AML-193 (cell line): ENCODE measurements at regions not wholly inside any gene's neighbourhood (a gene's known extent, or its start where the extent isn't known, plus 50 kb on each side); places are given as distances from the start of the nearest gene placed in this dataset.

Experiments
- DNase-seq, 2 experiments: peaks; one replicate each; lab custom pipeline; 2025; lab: John Stamatoyannopoulos, UW

DNA sequence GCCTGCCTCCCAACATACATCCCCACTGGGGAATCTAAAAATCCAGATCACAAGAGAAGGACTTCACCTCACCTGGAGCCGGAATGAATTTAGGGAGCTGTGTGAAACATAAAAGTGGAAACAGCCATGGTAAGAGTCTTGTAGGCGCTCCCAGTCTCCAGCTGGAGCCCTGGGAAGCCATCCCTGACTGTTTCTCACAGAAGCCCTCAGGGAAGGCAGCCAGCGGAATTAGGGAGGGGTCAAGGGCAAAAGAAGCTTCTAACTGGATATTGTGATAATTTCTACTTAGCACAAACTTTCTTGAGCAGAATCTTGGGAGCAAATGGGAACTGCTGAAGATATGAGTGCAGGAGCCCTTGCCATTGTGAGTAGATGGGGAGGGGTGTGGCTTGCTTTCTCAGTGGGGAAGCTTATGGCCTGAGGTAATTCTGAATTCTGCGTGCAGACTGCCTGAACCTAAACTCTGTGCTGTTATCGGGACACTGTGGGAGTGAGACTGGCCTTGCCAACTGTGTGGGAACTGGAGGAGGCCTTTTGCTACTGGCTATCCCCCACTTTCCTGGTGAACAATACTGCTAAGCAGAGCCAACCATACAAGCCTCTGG is 174.4 kb upstream of the SMC2 start:
- no peak for DNase-seq

- no peak for DNase-seq
Observed at GRCh38 chr9:103928442-103928841, 165.7 kb upstream of the SMC2 start.

- no peak for DNase-seq
Observed at GRCh38 chr9:103941104-103941503, 153.0 kb upstream of the SMC2 start.

DNA sequence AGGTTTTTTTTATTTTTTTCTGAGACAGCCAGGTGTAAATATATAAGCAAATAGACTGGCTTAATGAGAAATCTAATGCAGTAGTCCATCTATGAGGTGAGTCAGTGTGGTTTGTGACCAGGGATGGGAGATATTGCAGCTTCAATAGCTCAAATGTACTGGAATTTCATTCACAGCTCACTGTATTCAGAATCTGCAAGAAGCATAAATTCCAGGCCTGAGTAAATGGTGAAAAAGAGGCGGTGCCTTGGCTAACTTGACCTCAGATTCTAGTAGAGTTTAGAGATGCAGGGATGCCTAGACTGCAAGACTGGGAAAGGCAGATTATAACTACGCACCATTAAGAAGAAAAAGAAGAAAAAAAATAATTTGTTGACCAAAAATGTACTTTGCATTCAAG is 151.9 kb upstream of the SMC2 start:
- no peak for DNase-seq

DNA sequence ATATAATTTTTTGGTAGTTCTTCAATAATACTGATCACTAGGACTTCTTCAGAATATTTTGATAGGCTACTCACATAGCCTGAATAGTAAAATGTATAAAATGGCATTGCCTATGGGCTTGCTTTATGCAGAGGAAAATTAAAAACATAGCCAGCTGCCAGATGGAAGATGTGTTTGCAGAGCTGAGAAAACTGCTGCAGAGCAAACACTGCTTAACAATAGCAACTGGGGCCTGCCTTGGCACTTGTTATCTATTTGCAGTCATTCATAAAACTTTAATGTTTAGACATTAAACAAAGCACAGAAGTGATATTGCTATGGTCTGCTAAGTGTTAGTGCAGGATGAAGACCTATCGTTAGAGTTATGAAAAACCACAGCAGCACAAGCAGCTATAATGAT is 151.5 kb upstream of the SMC2 start:
- DNase-seq, result no peak

DNA sequence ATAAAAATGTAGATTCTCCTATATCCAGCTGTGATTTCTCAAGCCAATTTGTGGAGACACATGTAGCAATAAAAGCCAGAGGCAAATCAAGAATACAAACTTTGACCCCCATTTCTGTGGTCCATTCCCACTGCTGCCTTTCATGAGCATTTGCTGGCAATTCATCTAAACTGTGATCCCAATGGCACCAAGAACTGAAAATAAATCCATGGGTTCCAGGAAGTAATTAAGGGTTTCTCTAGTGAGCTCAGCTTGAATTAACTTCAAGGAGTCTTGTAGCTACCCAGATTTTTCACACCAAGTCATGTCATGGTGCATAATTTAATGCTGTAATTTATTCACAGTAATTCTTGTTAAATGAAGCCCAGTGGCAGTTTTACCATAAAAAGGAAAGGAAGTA is 145.0 kb upstream of the SMC2 start:
- DNase-seq, result no peak

GRCh38 chr9:103977163-103977562 is 116.9 kb upstream of the SMC2 start:
- DNase-seq, result no peak

- no peak for DNase-seq
Observed at GRCh38 chr9:103978396-103978795, 115.7 kb upstream of the SMC2 start.

DNA sequence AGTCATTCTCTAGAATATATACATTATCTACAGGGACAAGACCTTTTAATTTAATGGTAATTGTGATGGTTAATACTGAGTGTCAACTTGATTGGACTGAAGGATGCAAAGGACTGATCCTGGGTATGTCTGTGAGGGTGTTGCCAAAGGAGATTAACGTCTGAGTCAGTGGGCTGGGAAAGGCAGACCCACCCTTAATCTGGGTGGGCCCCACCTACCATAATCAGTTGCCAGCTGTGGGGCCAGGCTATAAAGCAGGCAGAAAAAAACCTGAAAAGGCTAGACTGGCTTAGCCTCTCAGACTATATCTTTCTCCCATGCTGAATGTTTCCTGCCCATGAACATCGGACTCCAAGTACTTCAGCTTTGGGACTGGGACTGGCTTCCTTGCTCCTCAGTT is 112.2 kb upstream of the SMC2 start:
- no peak for DNase-seq

DNA sequence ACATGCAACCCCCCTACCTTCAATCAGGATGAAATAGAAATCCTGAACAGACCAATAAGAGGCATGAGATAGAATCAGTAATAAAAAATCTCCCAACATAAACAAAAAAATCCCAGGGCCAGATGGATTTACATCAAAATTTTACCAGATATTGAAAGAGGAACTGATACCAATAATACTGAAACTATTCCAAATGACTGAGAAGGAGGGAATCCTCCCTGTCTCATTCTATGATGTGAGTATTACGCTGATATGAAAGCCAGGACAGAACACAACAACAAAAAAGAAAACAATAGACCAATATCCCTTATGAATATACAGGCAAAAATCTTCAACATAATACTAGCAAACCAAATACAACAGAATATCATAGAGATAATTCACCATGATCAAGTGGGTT is 109.0 kb upstream of the SMC2 start:
- no peak for DNase-seq

GRCh38 chr9:103988821-103989220 is 105.3 kb upstream of the SMC2 start:
- DNase-seq, result no peak

DNA sequence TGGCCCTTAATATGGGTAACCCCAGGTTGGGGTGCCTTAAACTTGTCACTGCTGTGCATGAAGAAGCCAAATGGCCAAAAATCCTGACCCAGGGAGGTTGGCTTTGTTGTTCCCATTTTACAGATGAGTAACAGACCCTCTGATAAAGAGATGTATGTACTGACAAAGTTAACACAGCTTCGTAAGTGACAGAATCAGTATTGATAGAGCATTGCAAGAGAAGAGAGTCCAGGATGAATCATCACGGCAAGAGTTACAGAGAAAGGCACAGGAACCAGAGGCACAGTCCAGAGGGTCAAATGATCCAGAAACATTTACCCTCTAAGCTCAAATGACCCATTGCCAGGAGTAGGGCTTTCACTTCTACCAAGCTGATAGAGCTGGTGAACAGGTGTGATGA is 103.8 kb upstream of the SMC2 start:
- no peak for DNase-seq

- no peak for DNase-seq
Observed at GRCh38 chr9:103991001-103991400, 103.1 kb upstream of the SMC2 start.

GRCh38 chr9:103991698-103992097 is 102.4 kb upstream of the SMC2 start:
- no peak for DNase-seq

DNA sequence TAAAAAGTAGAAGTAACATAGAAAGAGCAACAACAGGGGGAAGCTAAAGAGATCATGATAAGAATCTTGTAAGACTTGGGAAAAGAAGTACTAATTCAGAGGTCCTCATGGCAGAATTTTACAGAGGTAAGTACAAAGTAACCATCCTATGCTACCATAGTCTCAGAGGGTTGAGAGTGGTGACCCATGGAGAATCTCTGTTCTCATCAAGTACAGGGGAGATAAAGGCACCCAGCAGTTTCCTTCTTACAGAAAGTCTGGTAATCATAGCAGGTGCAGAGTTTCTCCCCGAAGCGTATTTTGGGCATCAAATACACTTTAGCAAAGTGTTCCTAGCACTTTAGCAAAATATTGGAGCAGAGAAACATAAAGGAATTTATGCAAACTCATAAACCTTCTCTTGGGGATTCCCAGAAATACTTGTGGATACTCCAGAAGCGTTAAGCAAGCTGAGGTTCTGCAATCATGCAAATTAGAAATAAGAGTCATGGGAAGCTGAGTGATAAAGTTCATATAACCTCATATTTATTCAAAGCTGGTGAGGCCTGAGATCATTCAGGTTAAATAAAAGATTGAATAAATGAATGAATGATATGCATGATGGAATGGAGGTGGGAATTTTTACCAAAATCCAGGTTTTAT is 101.0 kb upstream of the SMC2 start:
- DNase-seq, result no peak

DNA sequence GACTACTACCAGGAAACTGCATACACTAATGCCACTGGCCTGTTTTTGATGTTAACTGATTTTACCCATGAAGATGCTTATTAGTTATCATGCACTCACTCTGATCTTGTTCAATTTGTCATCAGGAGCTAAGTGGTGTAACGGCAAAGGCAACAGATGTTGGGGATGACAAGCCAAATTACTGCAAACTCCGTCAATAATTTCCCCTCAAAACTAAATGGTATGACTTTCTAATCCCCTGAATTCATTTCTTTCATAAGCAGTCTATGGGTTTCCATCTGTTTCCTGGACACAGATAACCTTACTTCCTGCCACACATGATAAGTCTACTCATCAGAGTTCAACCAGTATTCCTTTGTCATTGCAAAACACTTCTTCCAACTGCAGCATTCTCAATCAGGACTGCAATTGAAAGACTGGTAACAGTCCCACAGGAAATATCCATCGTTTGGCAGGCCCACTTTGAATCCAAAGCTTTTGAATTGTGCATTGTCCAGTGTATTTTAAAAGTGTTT is 96.2 kb upstream of the SMC2 start:
- no peak for DNase-seq

DNA sequence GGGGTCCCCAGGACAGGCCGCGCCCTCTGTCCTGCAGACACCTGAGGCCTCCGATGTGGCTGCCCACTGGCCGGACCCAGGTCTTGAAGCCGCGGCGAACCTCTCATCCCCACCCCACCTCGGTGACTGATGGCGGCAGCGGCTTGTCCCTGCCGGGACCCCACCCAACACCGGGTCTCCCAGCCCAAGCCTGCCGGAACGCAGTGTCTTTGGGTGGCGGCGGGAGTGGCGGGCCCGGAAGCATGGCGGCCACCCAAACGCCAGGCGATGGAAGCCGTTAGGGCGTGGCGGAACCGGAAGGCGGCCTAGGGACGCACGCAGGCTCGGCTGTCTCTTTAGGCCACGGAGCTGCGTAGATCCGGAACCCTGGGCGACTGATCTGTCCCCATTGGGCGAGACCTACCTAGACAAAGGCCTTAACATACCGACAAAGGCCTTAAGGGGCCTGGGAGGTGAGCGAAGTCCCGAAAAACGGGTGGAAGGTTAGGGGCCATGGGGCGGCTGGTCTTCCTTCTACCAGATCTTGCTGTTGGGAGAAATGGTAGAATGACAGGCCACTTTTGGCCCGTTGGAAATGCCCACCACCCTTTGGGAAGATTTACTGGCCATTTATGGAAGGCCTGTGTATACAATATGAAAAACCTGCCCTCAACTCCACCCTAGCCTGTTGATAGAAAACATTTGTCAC is 94.6 kb upstream of the SMC2 start:
- DNase-seq, result no peak

DNA sequence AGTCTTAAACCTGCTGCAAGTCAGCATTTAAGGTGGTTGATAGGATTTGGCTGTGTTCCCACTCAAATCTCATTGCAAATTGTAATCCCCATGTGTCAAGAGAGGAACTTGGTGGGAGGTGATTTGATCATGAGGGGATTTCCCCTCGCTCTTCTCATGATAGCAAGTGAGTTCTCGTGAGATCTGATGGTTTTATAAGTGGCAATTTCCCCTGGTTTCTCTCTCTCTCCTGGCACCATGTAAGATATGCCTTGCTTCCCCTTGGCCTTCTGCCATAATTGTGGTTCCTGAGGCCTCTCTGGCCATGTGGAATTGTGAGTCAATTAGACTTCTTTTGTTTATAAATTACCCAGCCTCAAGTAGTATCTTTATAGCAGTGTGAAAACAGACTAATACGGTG is 84.3 kb upstream of the SMC2 start:
- no peak for DNase-seq

DNA sequence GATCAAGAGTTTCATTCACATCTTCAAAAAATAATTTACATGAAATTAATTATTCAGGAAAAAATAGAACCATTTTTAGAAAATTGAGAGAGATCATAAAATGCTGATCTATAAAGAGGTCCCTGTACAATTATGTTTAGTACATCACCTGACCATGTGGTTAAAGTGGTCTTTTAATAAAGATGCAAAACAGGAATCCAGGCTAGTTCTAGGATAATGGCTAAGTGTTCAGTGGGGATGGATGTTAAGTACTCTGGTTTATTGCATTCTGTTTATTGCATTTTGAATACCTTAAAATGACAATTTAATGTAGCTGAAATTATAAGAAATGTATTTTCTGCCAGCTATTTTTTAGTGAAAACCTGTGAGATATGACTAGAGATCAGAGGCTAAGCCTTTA is 72.0 kb upstream of the SMC2 start:
- DNase-seq, result no peak

DNA sequence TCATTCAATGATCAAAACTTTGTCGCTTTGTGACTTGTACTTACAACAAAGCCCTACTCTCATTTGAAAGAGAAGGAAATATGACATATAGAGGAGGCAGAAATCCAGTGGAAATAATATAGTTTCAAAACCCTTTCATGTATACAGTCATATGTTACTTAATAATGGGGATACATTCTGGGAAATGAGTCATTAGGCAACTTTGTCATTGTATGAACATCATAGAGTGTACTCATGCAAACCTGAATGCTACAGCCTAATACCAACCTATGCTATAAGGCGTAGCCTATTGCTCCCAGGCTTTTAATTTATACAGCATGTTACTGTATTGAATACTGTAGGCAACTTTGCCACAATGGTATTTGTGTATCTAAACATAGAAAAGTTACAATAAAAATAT is 69.0 kb upstream of the SMC2 start:
- no peak for DNase-seq

GRCh38 chr9:104025945-104026344 is 68.2 kb upstream of the SMC2 start:
- DNase-seq, result no peak

DNA sequence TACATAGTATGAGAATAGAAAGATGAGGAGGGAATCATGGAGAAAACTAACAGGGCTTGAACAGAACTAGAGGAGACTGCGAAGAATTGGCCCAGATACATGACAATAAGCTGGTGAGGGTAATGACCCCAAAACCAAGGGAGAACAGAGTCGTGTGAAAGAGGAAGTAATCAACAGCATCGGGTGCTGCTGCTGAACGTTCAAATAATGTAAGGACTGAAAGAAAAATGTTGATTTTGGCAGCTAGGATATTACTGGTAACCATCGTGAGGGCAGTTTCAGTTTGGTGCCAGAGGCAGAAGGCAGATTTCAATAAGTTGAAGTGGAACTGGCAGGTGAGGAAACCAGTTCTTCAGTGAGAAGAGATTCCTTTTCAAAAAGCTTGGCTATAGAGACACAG is 66.8 kb upstream of the SMC2 start:
- DNase-seq, result no peak

- DNase-seq, result no peak
Observed at GRCh38 chr9:104028827-104029226, 65.3 kb upstream of the SMC2 start.
